ENCODE measurements at regions not wholly inside any gene's neighbourhood (a gene's known extent, or its start where the extent isn't known, plus 50 kb on each side); places are given as distances from the start of the nearest gene placed in this dataset.

GRCh38 chr18:77807650-77808049, 558.0 kb downstream of the GALR1 start:
- no peak for DNase-seq (ENCODE audit: low read depth)
- no peak for TF ChIP-seq CTCF (conservative IDR thresholded peaks at IDR 0.05; ENCODE audit: low read length)
- no peak overlapping the region for H3K4me3 ChIP-seq (ENCODE audit: low read length)

GRCh38 chr18:77811503-77811902, 561.9 kb downstream of the GALR1 start:
- no peak overlapping the region for H3K4me3 ChIP-seq (ENCODE audit: low read length)
- DNase-seq (ENCODE audit: low read depth), result no peak
- TF ChIP-seq CTCF (conservative IDR thresholded peaks at IDR 0.05; ENCODE audit: low read length), result no peak

- TF ChIP-seq CTCF (conservative IDR thresholded peaks at IDR 0.05; ENCODE audit: low read length), result no peak
- no peak overlapping the region for H3K4me3 ChIP-seq (ENCODE audit: low read length)
- no peak for DNase-seq (ENCODE audit: low read depth)
Observed at GRCh38 chr18:77815666-77816338, 566.2 kb downstream of the GALR1 start.

GRCh38 chr18:77818328-77818727, 568.7 kb downstream of the GALR1 start:
- no peak for DNase-seq (ENCODE audit: low read depth)
- TF ChIP-seq CTCF (conservative IDR thresholded peaks at IDR 0.05; ENCODE audit: low read length), result no peak
- H3K4me3 ChIP-seq (ENCODE audit: low read length), result no peak overlapping the region

GRCh38 chr18:77820472-77820871, 570.8 kb downstream of the GALR1 start:
- no peak for TF ChIP-seq CTCF (conservative IDR thresholded peaks at IDR 0.05; ENCODE audit: low read length)
- H3K4me3 ChIP-seq (ENCODE audit: low read length), result no peak overlapping the region
- no peak for DNase-seq (ENCODE audit: low read depth)

GRCh38 chr18:77821892-77822291, 572.2 kb downstream of the GALR1 start:
- TF ChIP-seq CTCF (conservative IDR thresholded peaks at IDR 0.05; ENCODE audit: low read length), result no peak
- DNase-seq (ENCODE audit: low read depth), result no peak

GRCh38 chr18:77822632-77823031, 573.0 kb downstream of the GALR1 start:
- DNase-seq (ENCODE audit: low read depth), result no peak
- H3K4me3 ChIP-seq (ENCODE audit: low read length), result no peak overlapping the region
- no peak for TF ChIP-seq CTCF (conservative IDR thresholded peaks at IDR 0.05; ENCODE audit: low read length)

More at GRCh38 chr18:77821892-77822291, 572.2 kb downstream of the GALR1 start:
- H3K4me3 ChIP-seq (ENCODE audit: low read length), result no peak overlapping the region

Measured in AG10803 (cell line).